ENCODE measurements at regions not wholly inside any gene's neighbourhood (a gene's known extent, or its start where the extent isn't known, plus 50 kb on each side); places are given as distances from the start of the nearest gene placed in this dataset.

DNA sequence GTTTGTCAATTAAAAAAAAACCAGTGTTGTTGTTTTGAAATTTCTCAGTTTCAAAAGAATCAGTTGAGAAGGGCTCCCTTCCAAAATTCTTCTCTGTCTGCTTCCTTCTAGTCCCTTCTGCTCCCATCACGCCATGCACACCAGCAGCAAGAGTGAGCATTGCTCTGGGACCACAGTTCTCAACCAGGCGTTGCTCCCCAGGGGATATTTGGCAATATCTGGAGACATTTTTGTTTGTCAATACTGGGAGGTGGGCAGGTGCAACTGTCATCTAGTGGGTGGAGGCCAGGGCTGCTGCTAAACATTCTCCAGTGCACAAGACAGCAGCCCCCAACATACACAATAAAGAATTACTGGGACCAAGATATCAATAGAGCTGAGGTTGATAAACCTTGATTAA is 74.8 kb upstream of the EGFL6 start:
- Histone ChIP-seq H3K4me3 (ENCODE audit: low read depth, low read length) (no peak overlapping the region), H3K27ac (ENCODE audit: low read depth, low read length) (no peak overlapping the region), H3K9me3 (ENCODE audit: control insufficient read depth, insufficient read depth, low read length) (no peaks in the 10 kb centered on the region), H3K27me3 (ENCODE audit: control insufficient read depth, insufficient read depth, low read length) (no peaks in the 10 kb centered on the region)
- no peak for TF ChIP-seq CTCF (IDR thresholded peaks at IDR 0.05; ENCODE audit: low read depth, low read length)
- DNase-seq (ENCODE audit: low read depth, low spot score): no peak
- ChIA-PET POLR2A (no interaction called here), CTCF (interaction anchor here (1.2 kb wide), 1 partner anchor 548 kb away, joined by 3 read pairs; no protein-coding TSS in a partner anchor)

- H3K9me3 ChIP-seq (ENCODE audit: control insufficient read depth, insufficient read depth, low read length): no peaks in the 10 kb centered on the region
- no peak overlapping the region for H3K4me3 ChIP-seq (ENCODE audit: low read depth, low read length)
- DNase-seq (ENCODE audit: low read depth, low spot score): no peak
- no peak overlapping the region for H3K27ac ChIP-seq (ENCODE audit: low read depth, low read length)
- no peaks in the 10 kb centered on the region for H3K27me3 ChIP-seq (ENCODE audit: control insufficient read depth, insufficient read depth, low read length)
- no peak for TF ChIP-seq CTCF (IDR thresholded peaks at IDR 0.05; ENCODE audit: low read depth, low read length)
- CTCF ChIA-PET: interaction anchor here (1.2 kb wide), 1 partner anchor 547 kb away, joined by 3 read pairs; no protein-coding TSS in a partner anchor
- POLR2A ChIA-PET: no interaction called here
Observed at GRCh38 chrX:13493659-13494058, 75.7 kb upstream of the EGFL6 start.

- Histone ChIP-seq H3K27ac (ENCODE audit: low read depth, low read length) (no peak overlapping the region), H3K9me3 (ENCODE audit: control insufficient read depth, insufficient read depth, low read length) (no peaks in the 10 kb centered on the region), H3K27me3 (ENCODE audit: control insufficient read depth, insufficient read depth, low read length) (no peaks in the 10 kb centered on the region), H3K4me3 (ENCODE audit: low read depth, low read length) (no peak overlapping the region)
- TF ChIP-seq CTCF (IDR thresholded peaks at IDR 0.05; ENCODE audit: low read depth, low read length): no peak
- no peak for DNase-seq (ENCODE audit: low read depth, low spot score)
- CTCF ChIA-PET: interaction anchor here (7.1 kb wide), 1 partner anchor 546 kb away, joined by 87 read pairs; no protein-coding TSS in a partner anchor
- POLR2A ChIA-PET: no interaction called here
Observed at GRCh38 chrX:13492286-13492685, 77.1 kb upstream of the EGFL6 start.

DNA sequence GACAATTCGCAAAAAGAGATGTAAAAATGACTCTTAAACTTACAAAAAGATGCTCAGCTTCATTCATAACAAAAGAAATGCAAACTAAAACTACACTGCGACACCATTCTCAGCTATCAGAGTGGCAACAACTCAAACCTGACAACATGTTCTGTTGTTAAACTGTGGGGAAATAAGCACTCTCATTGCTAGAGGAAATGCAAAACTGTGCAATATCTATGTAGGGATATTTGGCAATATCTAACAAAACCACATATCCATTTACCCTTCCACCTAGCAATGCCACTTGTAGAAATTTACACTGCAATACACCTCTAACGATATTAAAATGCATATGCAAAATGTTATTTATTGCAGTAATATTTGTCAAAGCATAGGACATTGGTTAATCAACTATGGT is 78.3 kb upstream of the EGFL6 start:
- CTCF ChIA-PET: interaction anchor here (1.0 to 7.1 kb wide), 3 partner anchors 16 to 545 kb away, joined by 3 to 87 read pairs (median 3); no protein-coding TSS in a partner anchor
- H3K27me3 ChIP-seq (ENCODE audit: control insufficient read depth, insufficient read depth, low read length): no peaks in the 10 kb centered on the region
- POLR2A ChIA-PET: interaction anchor here (1.0 kb wide), 1 partner anchor 516 kb away, joined by 3 read pairs; the partner anchor contains the start of gene TMSB4X
- TF ChIP-seq CTCF (IDR thresholded peaks at IDR 0.05; ENCODE audit: low read depth, low read length): no peak
- H3K4me3 ChIP-seq (ENCODE audit: low read depth, low read length): no peak overlapping the region
- no peaks in the 10 kb centered on the region for H3K9me3 ChIP-seq (ENCODE audit: control insufficient read depth, insufficient read depth, low read length)
- DNase-seq (ENCODE audit: low read depth, low spot score): no peak
- H3K27ac ChIP-seq (ENCODE audit: low read depth, low read length): no peak overlapping the region

DNA sequence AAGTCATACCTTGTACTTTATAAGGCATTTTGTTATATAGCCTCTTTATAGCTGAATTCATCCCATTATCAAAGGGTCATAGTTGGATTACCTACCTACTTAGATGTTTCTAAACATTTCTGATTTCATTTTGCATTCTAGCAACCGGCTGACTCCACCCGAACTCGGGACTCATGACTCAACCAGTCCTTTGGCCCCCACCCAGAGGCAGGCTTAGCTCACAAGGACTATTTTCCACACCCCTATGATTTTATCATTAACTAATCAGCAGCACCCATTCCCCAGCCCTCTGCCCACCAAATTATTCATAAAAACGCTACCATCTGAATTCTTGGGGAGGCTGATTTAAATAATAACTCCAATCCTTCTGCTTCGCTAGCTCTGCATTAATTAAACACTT is 79.9 kb upstream of the EGFL6 start:
- no peaks in the 10 kb centered on the region for H3K27me3 ChIP-seq (ENCODE audit: control insufficient read depth, insufficient read depth, low read length)
- H3K27ac ChIP-seq (ENCODE audit: low read depth, low read length): no peak overlapping the region
- POLR2A ChIA-PET: no interaction called here
- CTCF ChIA-PET: interaction anchor here (1.5 to 7.1 kb wide), 2 partner anchors 543 to 674 kb away, joined by 4 to 87 read pairs; no protein-coding TSS in a partner anchor
- DNase-seq (ENCODE audit: low read depth, low spot score): no peak
- H3K9me3 ChIP-seq (ENCODE audit: control insufficient read depth, insufficient read depth, low read length): no peaks in the 10 kb centered on the region
- TF ChIP-seq CTCF (IDR thresholded peaks at IDR 0.05; ENCODE audit: low read depth, low read length): no peak
- H3K4me3 ChIP-seq (ENCODE audit: low read depth, low read length): no peak overlapping the region

Measured in AG04450 (cell line).